Keratinocyte (primary cell): ENCODE measurements at regions not wholly inside any gene's neighbourhood (a gene's known extent, or its start where the extent isn't known, plus 50 kb on each side); places are given as distances from the start of the nearest gene placed in this dataset.

Experiments
- DNase-seq: peaks from one replicate; pipeline ENCODE4 v3.0.0-alpha.2; 2011; ENCODE audit warnings: low read depth, missing footprints, low spot score
- FAIRE-seq: peaks from 2 replicates; lab custom pipeline; 2011; peaks lifted over from hg19 to GRCh38; lab: Jason Lieb, UNC
- H2AFZ ChIP-seq: 2 replicates; pipeline ENCODE4 v1.6.0; 2012; ENCODE audit warnings: low read length, control low read depth, inconsistent platforms; ENCODE audit not compliant: control insufficient read depth
- H3K27ac ChIP-seq: 2 replicates; pipeline ENCODE4 v1.5.1; 2011; ENCODE audit warnings: low read length; ENCODE audit not compliant: control insufficient read depth, insufficient read depth
- H3K27me3 ChIP-seq: 3 replicates; pipeline ENCODE4 v1.6.0; 2011; ENCODE audit warnings: low read length; ENCODE audit not compliant: control insufficient read depth, insufficient read depth; ENCODE audit errors: extremely low read depth
- H3K36me3 ChIP-seq, 2 experiments: 2 replicates in 1 of 2; 3 replicates in 1 of 2; pipeline ENCODE4 v1.5.1; 2011; ENCODE audit warnings: low read length in 2 of 2, mild to moderate bottlenecking in 1 of 2; ENCODE audit not compliant: control insufficient read depth in 2 of 2, insufficient read depth in 2 of 2; ENCODE audit errors: extremely low read depth in 1 of 2
- H3K4me1 ChIP-seq: 3 replicates; pipeline ENCODE4 v1.5.1; 2011; ENCODE audit warnings: low read length; ENCODE audit not compliant: control insufficient read depth, insufficient read depth; ENCODE audit errors: extremely low read depth
- H3K4me2 ChIP-seq: 3 replicates; pipeline ENCODE4 v1.6.0; 2011; ENCODE audit warnings: low read depth, low read length; ENCODE audit not compliant: control insufficient read depth, insufficient read depth; ENCODE audit errors: extremely low read depth
- H3K4me3 ChIP-seq, 3 experiments: fragments of 200-600 bp in 1 of 3; sonication (generic) in 1 of 3; 2 replicates in 2 of 3; 3 replicates in 1 of 3; pipeline ENCODE4 v1.5.1; 2011 to 2016; ENCODE audit warnings: low read length in 3 of 3, mild to moderate bottlenecking in 3 of 3, control low read depth in 2 of 3, inconsistent platforms in 1 of 3, low read depth in 1 of 3, mixed read lengths in 1 of 3, mixed run types in 1 of 3, moderate library complexity in 1 of 3; ENCODE audit not compliant: control insufficient read depth in 2 of 3, insufficient read depth in 2 of 3; ENCODE audit errors: extremely low read depth in 1 of 3
- H3K79me2 ChIP-seq: 2 replicates; pipeline ENCODE4 v1.6.0; 2012; ENCODE audit warnings: low read length; ENCODE audit not compliant: control insufficient read depth, insufficient read depth
- H3K9ac ChIP-seq: 3 replicates; pipeline ENCODE4 v1.6.0; 2011; ENCODE audit warnings: low read length; ENCODE audit not compliant: control insufficient read depth, insufficient read depth; ENCODE audit errors: extremely low read depth
- H3K9me1 ChIP-seq: 3 replicates; pipeline ENCODE4 v1.6.0; 2011; ENCODE audit warnings: low read length; ENCODE audit not compliant: control insufficient read depth, insufficient read depth; ENCODE audit errors: extremely low read depth
- H3K9me3 ChIP-seq: 2 replicates; pipeline ENCODE4 v1.5.1; 2012; ENCODE audit warnings: low read depth, low read length; ENCODE audit not compliant: control insufficient read depth
- H4K20me1 ChIP-seq: 3 replicates; pipeline ENCODE4 v1.6.0; 2011; ENCODE audit warnings: low read length; ENCODE audit not compliant: control insufficient read depth, insufficient read depth; ENCODE audit errors: extremely low read depth
- CTCF ChIP-seq, 3 experiments: IDR thresholded peaks in 1 of 3; conservative IDR thresholded peaks in 1 of 3; optimal IDR thresholded peaks in 1 of 3; 2 replicates in 2 of 3; 3 replicates in 1 of 3; pipeline versions ENCODE3 to v1.5.1; 2011; ENCODE audit warnings: low read length in 3 of 3, mild to moderate bottlenecking in 3 of 3, moderate library complexity in 2 of 3, control low read depth in 1 of 3, inconsistent platforms in 1 of 3; ENCODE audit not compliant: insufficient read depth in 2 of 3; ENCODE audit errors: extremely low read depth in 1 of 3
- EZH2 ChIP-seq: IDR thresholded peaks from one replicate; pipeline ENCODE4 v1.6.1; 2012; ENCODE audit warnings: inconsistent platforms, mild to moderate bottlenecking, low read length, moderate library complexity
- dilution Hi-C: fragments of 300-500 bp; cut with MboI; formaldehyde crosslinking; loops from one replicate; pipeline ENCODE4 v1.7.0; 2020; ENCODE audit warnings: low sequenced_read_pairs; ENCODE audit not compliant: extremely low pct_ligation_motif_present

- H2AFZ ChIP-seq = no peak overlapping the region
- TF ChIP-seq CTCF (optimal IDR thresholded peaks at IDR 0.05 in 1 of 3, IDR thresholded peaks at IDR 0.05 in 1 of 3, conservative IDR thresholded peaks at IDR 0.05 in 1 of 3; ENCODE audit: extremely low read depth in 1 of 3, insufficient read depth in 2 of 3, low read length in 3 of 3) (no peak), EZH2 (no peak)
- H3K9me1 ChIP-seq = no peaks in the 10 kb centered on the region
- FAIRE-seq (no peak), DNase-seq (no peak)
- H3K27me3 ChIP-seq = no peaks in the 10 kb centered on the region
- H4K20me1 ChIP-seq = no peaks in the 10 kb centered on the region
- H3K4me3 ChIP-seq = no peak overlapping the region
- no peak overlapping the region for H3K4me2 ChIP-seq
- H3K27ac ChIP-seq = no peak overlapping the region
- no peaks in the 10 kb centered on the region for H3K79me2 ChIP-seq
- dilution Hi-C loops = no loop called here
- no peaks in the 10 kb centered on the region for H3K36me3 ChIP-seq
- no peak overlapping the region for H3K9ac ChIP-seq
- H3K9me3 ChIP-seq = no peaks in the 10 kb centered on the region
- no peaks in the 10 kb centered on the region for H3K4me1 ChIP-seq
These were observed 153.9 kb upstream of the DSCAM start for GRCh38 chr21:41000838-41001237.

GRCh38 chr21:41006636-41007035 lies 159.7 kb upstream of the DSCAM start:
- H3K9me3 ChIP-seq = no peaks in the 10 kb centered on the region
- no peak overlapping the region for H3K4me3 ChIP-seq
- dilution Hi-C loops = no loop called here
- H3K4me2 ChIP-seq = no peak overlapping the region
- no peak for TF ChIP-seq CTCF (optimal IDR thresholded peaks at IDR 0.05 in 1 of 3, IDR thresholded peaks at IDR 0.05 in 1 of 3, conservative IDR thresholded peaks at IDR 0.05 in 1 of 3; ENCODE audit: extremely low read depth in 1 of 3, insufficient read depth in 2 of 3, low read length in 3 of 3)
- TF ChIP-seq EZH2 = no peak
- H3K4me1 ChIP-seq = no peaks in the 10 kb centered on the region
- no peaks in the 10 kb centered on the region for H3K27me3 ChIP-seq
- H3K36me3 ChIP-seq = no peaks in the 10 kb centered on the region
- no peaks in the 10 kb centered on the region for H4K20me1 ChIP-seq
- FAIRE-seq (no peak), DNase-seq (no peak)
- no peak overlapping the region for H3K9ac ChIP-seq
- no peak overlapping the region for H2AFZ ChIP-seq
- no peak overlapping the region for H3K27ac ChIP-seq
- no peaks in the 10 kb centered on the region for H3K79me2 ChIP-seq
- H3K9me1 ChIP-seq = no peaks in the 10 kb centered on the region
